HL-60 (cell line): ENCODE measurements at regions not wholly inside any gene's neighbourhood (a gene's known extent, or its start where the extent isn't known, plus 50 kb on each side); places are given as distances from the start of the nearest gene placed in this dataset.

ENCODE experiments used
- POLR2AphosphoS5 ChIP-seq: IDR thresholded peaks from 2 replicates; pipeline ENCODE4 v1.6.1; 2012; ENCODE audit warnings: low read depth
- TF ChIP-seq, protein P1 (sequence below): IDR thresholded peaks from one replicate; pipeline ENCODE4 v1.5.1; 2011; ENCODE audit warnings: low read length, control low read depth, inconsistent platforms; ENCODE audit not compliant: insufficient read depth

DNA sequence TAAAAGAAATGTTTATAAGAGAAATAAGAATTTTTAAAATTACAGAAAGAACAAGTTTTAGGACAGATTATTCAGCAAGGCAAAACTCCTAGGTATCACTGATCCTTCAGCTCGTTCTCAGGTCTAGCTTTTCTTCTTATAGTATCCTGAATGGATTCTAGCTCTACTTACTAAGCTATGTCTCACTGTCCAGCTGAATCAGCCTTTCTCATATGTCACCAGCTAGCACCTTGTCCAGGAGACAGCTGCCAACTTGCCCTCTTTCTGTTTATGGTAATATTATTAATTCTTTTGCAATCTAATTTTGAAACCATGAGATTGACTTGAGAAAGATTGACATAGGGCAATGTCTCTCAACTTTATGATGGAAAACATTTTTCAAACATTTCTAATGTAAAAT lies 159.9 kb downstream of the LYPLAL1 start:
- TF ChIP-seq, protein P1, sequence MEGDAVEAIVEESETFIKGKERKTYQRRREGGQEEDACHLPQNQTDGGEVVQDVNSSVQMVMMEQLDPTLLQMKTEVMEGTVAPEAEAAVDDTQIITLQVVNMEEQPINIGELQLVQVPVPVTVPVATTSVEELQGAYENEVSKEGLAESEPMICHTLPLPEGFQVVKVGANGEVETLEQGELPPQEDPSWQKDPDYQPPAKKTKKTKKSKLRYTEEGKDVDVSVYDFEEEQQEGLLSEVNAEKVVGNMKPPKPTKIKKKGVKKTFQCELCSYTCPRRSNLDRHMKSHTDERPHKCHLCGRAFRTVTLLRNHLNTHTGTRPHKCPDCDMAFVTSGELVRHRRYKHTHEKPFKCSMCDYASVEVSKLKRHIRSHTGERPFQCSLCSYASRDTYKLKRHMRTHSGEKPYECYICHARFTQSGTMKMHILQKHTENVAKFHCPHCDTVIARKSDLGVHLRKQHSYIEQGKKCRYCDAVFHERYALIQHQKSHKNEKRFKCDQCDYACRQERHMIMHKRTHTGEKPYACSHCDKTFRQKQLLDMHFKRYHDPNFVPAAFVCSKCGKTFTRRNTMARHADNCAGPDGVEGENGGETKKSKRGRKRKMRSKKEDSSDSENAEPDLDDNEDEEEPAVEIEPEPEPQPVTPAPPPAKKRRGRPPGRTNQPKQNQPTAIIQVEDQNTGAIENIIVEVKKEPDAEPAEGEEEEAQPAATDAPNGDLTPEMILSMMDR: no peak
- no peak for TF ChIP-seq POLR2AphosphoS5
